ENCODE measurements at regions not wholly inside any gene's neighbourhood (a gene's known extent, or its start where the extent isn't known, plus 50 kb on each side); places are given as distances from the start of the nearest gene placed in this dataset.
A peak's percentile ranks its signal among the peaks of the same experiment; 100 is the strongest.
"Not testable (repeated sequence)": the region's sequence is repeated elsewhere in the genome, so short reads cannot be mapped to it uniquely, and the experiment has no call there.

GRCh38 chrY:16653971-16654370 is 1226.0 kb downstream of the CDY2B start:
- Mint-ChIP-seq H3K36me3 (ENCODE audit: low read depth) (no peaks in the 10 kb centered on the region), H3K9me3 (no peaks in the 10 kb centered on the region), H3K27me3 (no peaks in the 10 kb centered on the region), H3K4me3 (no peak overlapping the region), H3K4me1 (no peaks in the 10 kb centered on the region), H3K27ac (no peak overlapping the region)
- DNase-seq: no peak
- ChIA-PET POLR2A (no interaction called here), CTCF (no interaction called here)
- no peak for TF ChIP-seq CTCF (IDR thresholded peaks at IDR 0.05)
- ATAC-seq (ENCODE audit: low read depth): no peak
- intact Hi-C loops (cut with micrococcal nuclease): no loop called here

- Mint-ChIP-seq H3K36me3 (ENCODE audit: low read depth) (no peaks in the 10 kb centered on the region), H3K9me3 (no peaks in the 10 kb centered on the region), H3K27ac (peak overlapping the region; percentile 61), H3K4me1 (peaks cover 26% of the 10 kb centered on the region), H3K4me3 (no peak overlapping the region), H3K27me3 (no peaks in the 10 kb centered on the region)
- intact Hi-C loops (cut with micrococcal nuclease): no loop called here
- CTCF ChIA-PET: no interaction called here
- DNase-seq (no peak), ATAC-seq (ENCODE audit: low read depth) (no peak)
- POLR2A ChIA-PET: no interaction called here
- TF ChIP-seq CTCF (IDR thresholded peaks at IDR 0.05): no peak
Observed at GRCh38 chrY:16645991-16646390, 1234.0 kb downstream of the CDY2B start.

- ChIA-PET CTCF (no interaction called here), POLR2A (no interaction called here)
- TF ChIP-seq CTCF (IDR thresholded peaks at IDR 0.05): no peak
- H3K4me1 Mint-ChIP-seq: peaks cover 26% of the 10 kb centered on the region
- no peaks in the 10 kb centered on the region for H3K36me3 Mint-ChIP-seq (ENCODE audit: low read depth)
- ATAC-seq (ENCODE audit: low read depth): no peak
- no peaks in the 10 kb centered on the region for H3K9me3 Mint-ChIP-seq
- H3K27me3 Mint-ChIP-seq: no peaks in the 10 kb centered on the region
- DNase-seq: no peak
- intact Hi-C loops (cut with micrococcal nuclease): no loop called here
- no peak overlapping the region for H3K4me3 Mint-ChIP-seq
- no peak overlapping the region for H3K27ac Mint-ChIP-seq
Observed at GRCh38 chrY:16645449-16645848, 1234.6 kb downstream of the CDY2B start.

GRCh38 chrY:16644270-16644800 is 1235.7 kb downstream of the CDY2B start:
- POLR2A ChIA-PET: no interaction called here
- no peaks in the 10 kb centered on the region for H3K9me3 Mint-ChIP-seq
- peak overlapping the region; percentile 78 for H3K27ac Mint-ChIP-seq
- TF ChIP-seq CTCF (IDR thresholded peaks at IDR 0.05): no peak
- intact Hi-C loops (cut with micrococcal nuclease): loop anchor here (1.0 kb wide), 1 partner anchor 8 kb away; no protein-coding TSS in a partner anchor
- DNase-seq (no peak), ATAC-seq (ENCODE audit: low read depth) (peak; percentile 64)
- CTCF ChIA-PET: no interaction called here
- no peaks in the 10 kb centered on the region for H3K27me3 Mint-ChIP-seq
- no peak overlapping the region for H3K4me3 Mint-ChIP-seq
- no peaks in the 10 kb centered on the region for H3K36me3 Mint-ChIP-seq (ENCODE audit: low read depth)
- H3K4me1 Mint-ChIP-seq: peaks cover 26% of the 10 kb centered on the region

GRCh38 chrY:16639777-16640176 is 1240.2 kb downstream of the CDY2B start:
- intact Hi-C loops (cut with micrococcal nuclease): loop anchor here (1.0 kb wide), 1 partner anchor 77 kb away; no protein-coding TSS in a partner anchor
- no peak for TF ChIP-seq CTCF (IDR thresholded peaks at IDR 0.05)
- Mint-ChIP-seq H3K27ac (no peak overlapping the region), H3K36me3 (ENCODE audit: low read depth) (no peaks in the 10 kb centered on the region), H3K4me3 (no peak overlapping the region), H3K9me3 (no peaks in the 10 kb centered on the region), H3K4me1 (peaks cover 34% of the 10 kb centered on the region), H3K27me3 (no peaks in the 10 kb centered on the region)
- DNase-seq: no peak
- ATAC-seq (ENCODE audit: low read depth): no peak
- CTCF ChIA-PET: interaction anchor here (1.7 kb wide), 1 partner anchor 78 kb away, joined by 7 read pairs; no protein-coding TSS in a partner anchor
- POLR2A ChIA-PET: no interaction called here

- ATAC-seq (ENCODE audit: low read depth); H3K27me3 Mint-ChIP-seq; DNase-seq; CTCF ChIA-PET; intact Hi-C loops (cut with micrococcal nuclease); H3K9me3 Mint-ChIP-seq; H3K36me3 Mint-ChIP-seq (ENCODE audit: low read depth); POLR2A ChIA-PET; H3K27ac Mint-ChIP-seq; H3K4me3 Mint-ChIP-seq: not testable (repeated sequence)
- H3K4me1 Mint-ChIP-seq: peaks cover 24% of the 10 kb centered on the region
Observed at GRCh38 chrY:16638743-16639142, 1241.3 kb downstream of the CDY2B start.

Measured in activated B cell treated with CpG ODN at 0.5 μM for 24 hours (primary cell).